Stimulated activated naive CD4-positive, alpha-beta T cell treated with Interleukin-2 at 50 U/mL for 16 hours (primary cell): ENCODE measurements at regions not wholly inside any gene's neighbourhood (a gene's known extent, or its start where the extent isn't known, plus 50 kb on each side); places are given as distances from the start of the nearest gene placed in this dataset.

Experiments used
- DNase-seq: peaks from one replicate; lab custom pipeline; 2025; lab: John Stamatoyannopoulos, UW

GRCh38 chr3:18295171-18295920, 129.8 kb downstream of the SATB1 start:
- no peak for DNase-seq

- DNase-seq = no peak
Observed at GRCh38 chr3:18290157-18290556, 135.0 kb downstream of the SATB1 start.

- no peak for DNase-seq
Observed at GRCh38 chr3:18288243-18288642, 136.9 kb downstream of the SATB1 start.

GRCh38 chr3:18284716-18285115, 140.4 kb downstream of the SATB1 start:
- DNase-seq = no peak

- no peak for DNase-seq
Observed at GRCh38 chr3:18283680-18284079, 141.5 kb downstream of the SATB1 start.

- no peak for DNase-seq
Observed at GRCh38 chr3:18282507-18282906, 142.6 kb downstream of the SATB1 start.

- DNase-seq = no peak
Observed at GRCh38 chr3:18279226-18279737, 145.9 kb downstream of the SATB1 start.

GRCh38 chr3:18264853-18265252, 160.3 kb downstream of the SATB1 start:
- DNase-seq = no peak

- DNase-seq = no peak
Observed at GRCh38 chr3:18264361-18264760, 160.8 kb downstream of the SATB1 start.

- no peak for DNase-seq
Observed at GRCh38 chr3:18258492-18258891, 166.6 kb downstream of the SATB1 start.

GRCh38 chr3:18252578-18252977, 172.6 kb downstream of the SATB1 start:
- no peak for DNase-seq

- no peak for DNase-seq
Observed at GRCh38 chr3:18250991-18251390, 174.1 kb downstream of the SATB1 start.

GRCh38 chr3:18249126-18249525, 176.0 kb downstream of the SATB1 start:
- DNase-seq = no peak

- DNase-seq = no peak
Observed at GRCh38 chr3:18247776-18248310, 177.3 kb downstream of the SATB1 start.

- DNase-seq = no peak
Observed at GRCh38 chr3:18247139-18247695, 177.9 kb downstream of the SATB1 start.

- no peak for DNase-seq
Observed at GRCh38 chr3:18246336-18247060, 178.6 kb downstream of the SATB1 start.

- no peak for DNase-seq
Observed at GRCh38 chr3:18245721-18246120, 179.4 kb downstream of the SATB1 start.

GRCh38 chr3:18241837-18242236, 183.3 kb downstream of the SATB1 start:
- DNase-seq = no peak

- DNase-seq = no peak
Observed at GRCh38 chr3:18239674-18240073, 185.5 kb downstream of the SATB1 start.

- no peak for DNase-seq
Observed at GRCh38 chr3:18238746-18239331, 186.3 kb downstream of the SATB1 start.

GRCh38 chr3:18238332-18238731, 186.8 kb downstream of the SATB1 start:
- DNase-seq = no peak

- no peak for DNase-seq
Observed at GRCh38 chr3:18237251-18238005, 187.7 kb downstream of the SATB1 start.
